OCI-LY3 (cell line): ENCODE measurements at regions not wholly inside any gene's neighbourhood (a gene's known extent, or its start where the extent isn't known, plus 50 kb on each side); places are given as distances from the start of the nearest gene placed in this dataset.

Experiments used
- EZH2phosphoT487 ChIP-seq: fragments of 200-600 bp; shearing (Covaris generic); IDR thresholded peaks from 2 replicates; pipeline ENCODE4 v1.6.1; 2018; ENCODE audit warnings: antibody characterized with exemption, mixed run types, low read depth
- TF ChIP-seq, protein P1 (sequence below): fragments of 200-600, 300-600 bp; sonication (generic); IDR thresholded peaks from 2 replicates; pipeline ENCODE4 v1.5.1; 2014; ENCODE audit warnings: antibody characterized with exemption, low read length, low read depth

- TF ChIP-seq, protein P1, sequence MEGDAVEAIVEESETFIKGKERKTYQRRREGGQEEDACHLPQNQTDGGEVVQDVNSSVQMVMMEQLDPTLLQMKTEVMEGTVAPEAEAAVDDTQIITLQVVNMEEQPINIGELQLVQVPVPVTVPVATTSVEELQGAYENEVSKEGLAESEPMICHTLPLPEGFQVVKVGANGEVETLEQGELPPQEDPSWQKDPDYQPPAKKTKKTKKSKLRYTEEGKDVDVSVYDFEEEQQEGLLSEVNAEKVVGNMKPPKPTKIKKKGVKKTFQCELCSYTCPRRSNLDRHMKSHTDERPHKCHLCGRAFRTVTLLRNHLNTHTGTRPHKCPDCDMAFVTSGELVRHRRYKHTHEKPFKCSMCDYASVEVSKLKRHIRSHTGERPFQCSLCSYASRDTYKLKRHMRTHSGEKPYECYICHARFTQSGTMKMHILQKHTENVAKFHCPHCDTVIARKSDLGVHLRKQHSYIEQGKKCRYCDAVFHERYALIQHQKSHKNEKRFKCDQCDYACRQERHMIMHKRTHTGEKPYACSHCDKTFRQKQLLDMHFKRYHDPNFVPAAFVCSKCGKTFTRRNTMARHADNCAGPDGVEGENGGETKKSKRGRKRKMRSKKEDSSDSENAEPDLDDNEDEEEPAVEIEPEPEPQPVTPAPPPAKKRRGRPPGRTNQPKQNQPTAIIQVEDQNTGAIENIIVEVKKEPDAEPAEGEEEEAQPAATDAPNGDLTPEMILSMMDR, result no peak
- no peak for TF ChIP-seq EZH2phosphoT487
These were observed 193.0 kb upstream of the C1QTNF7 start for GRCh38 chr4:15234856-15235126.
